GM12892 (cell line): ENCODE measurements at regions not wholly inside any gene's neighbourhood (a gene's known extent, or its start where the extent isn't known, plus 50 kb on each side); places are given as distances from the start of the nearest gene placed in this dataset.

Source experiments
- DNase-seq: peaks from one replicate; pipeline ENCODE4 v3.0.0; 2011; ENCODE audit not compliant: insufficient read length
- FAIRE-seq: peaks from 2 replicates; lab custom pipeline; 2011; peaks lifted over from hg19 to GRCh38; lab: Jason Lieb, UNC
- POLR2A ChIP-seq: IDR thresholded peaks from 2 replicates; pipeline ENCODE4 v1.6.1; 2011; ENCODE audit warnings: low read depth, low read length, control low read depth
- POLR2AphosphoS5 ChIP-seq: IDR thresholded peaks from 2 replicates; pipeline ENCODE4 v1.6.1; 2011; ENCODE audit warnings: low read depth, low read length, control low read depth
- TAF1 ChIP-seq: IDR thresholded peaks from 2 replicates; pipeline ENCODE4 v1.6.1; 2011; ENCODE audit warnings: low read depth, mild to moderate bottlenecking, control low read depth, low read length, borderline replicate concordance

DNA sequence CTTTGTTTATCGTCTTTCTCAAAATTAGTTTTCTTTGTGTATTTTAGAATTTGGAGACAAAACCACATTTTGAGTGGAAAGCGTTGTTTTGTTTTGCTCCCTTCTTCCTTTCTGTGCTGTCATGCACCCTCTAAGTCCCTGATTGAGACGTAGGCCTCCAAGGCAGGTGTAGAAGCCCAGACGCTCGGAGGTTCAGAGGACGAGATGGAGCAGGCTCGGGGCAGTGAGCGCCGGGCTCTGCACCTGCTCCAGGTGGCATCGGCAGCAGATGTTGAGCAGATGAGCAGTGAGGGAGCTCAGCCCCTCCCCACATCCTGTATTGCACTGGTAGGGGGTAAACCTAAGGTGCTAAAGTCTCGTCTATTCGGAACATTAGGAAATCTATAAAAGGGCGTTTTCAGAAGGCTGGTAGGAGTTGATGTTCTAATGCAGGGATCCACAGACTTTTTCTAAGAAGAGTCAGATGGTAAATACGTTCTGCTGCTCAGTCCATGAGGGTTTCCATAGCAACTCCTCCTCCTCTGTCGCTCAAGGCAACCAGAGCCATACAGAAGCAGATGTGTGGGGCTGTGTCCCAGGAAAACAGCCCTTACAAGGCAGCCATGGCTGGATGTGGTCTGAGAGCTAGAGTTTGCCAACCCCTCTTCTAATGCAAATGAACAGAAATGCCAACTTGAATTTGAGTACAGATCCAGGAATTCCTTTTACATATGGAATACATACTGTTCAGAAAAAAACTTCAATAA, 724.2 kb downstream of the BRD1 start:
- TF ChIP-seq TAF1 (no peak), POLR2AphosphoS5 (no peak), POLR2A (no peak)
- DNase-seq (no peak), FAIRE-seq (no peak)

- no peak for TF ChIP-seq TAF1
- no peak for TF ChIP-seq POLR2A
- TF ChIP-seq POLR2AphosphoS5 = no peak
Measured at GRCh38 chr22:49102367-49102766, 725.3 kb downstream of the BRD1 start.

GRCh38 chr22:49101873-49102272, 725.8 kb downstream of the BRD1 start:
- DNase-seq (no peak), FAIRE-seq (no peak)
- TF ChIP-seq POLR2A (no peak), TAF1 (no peak), POLR2AphosphoS5 (no peak)

More at GRCh38 chr22:49102367-49102766, 725.3 kb downstream of the BRD1 start:
- FAIRE-seq (no peak), DNase-seq (no peak)

DNA sequence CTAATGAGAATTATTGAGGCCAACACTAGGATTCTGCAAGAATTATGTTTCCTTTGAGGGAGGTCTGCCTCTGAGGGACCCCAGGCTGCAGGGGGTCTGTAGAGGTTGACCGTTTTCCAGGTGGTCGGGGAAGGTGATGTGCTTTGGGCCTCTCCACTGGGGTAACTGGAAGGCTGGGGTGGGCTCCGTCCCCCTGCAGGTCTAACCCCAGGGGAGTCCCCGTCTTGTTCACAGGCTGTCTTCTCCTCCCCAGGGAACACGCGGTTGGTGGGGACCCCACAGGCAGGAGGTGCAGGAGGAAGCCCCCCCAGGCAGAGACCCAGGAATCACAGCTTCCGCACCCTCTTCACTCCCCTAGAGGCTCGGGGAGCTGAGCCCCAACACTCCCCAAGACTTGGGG, 726.4 kb downstream of the BRD1 start:
- FAIRE-seq (no peak), DNase-seq (no peak)
- TF ChIP-seq POLR2AphosphoS5 = no peak
- no peak for TF ChIP-seq POLR2A
- TF ChIP-seq TAF1 = no peak

- no peak for FAIRE-seq
- DNase-seq = no peak
- TF ChIP-seq POLR2AphosphoS5 (no peak), TAF1 (no peak), POLR2A (no peak)
Measured at GRCh38 chr22:49100773-49101172, 726.9 kb downstream of the BRD1 start.

DNA sequence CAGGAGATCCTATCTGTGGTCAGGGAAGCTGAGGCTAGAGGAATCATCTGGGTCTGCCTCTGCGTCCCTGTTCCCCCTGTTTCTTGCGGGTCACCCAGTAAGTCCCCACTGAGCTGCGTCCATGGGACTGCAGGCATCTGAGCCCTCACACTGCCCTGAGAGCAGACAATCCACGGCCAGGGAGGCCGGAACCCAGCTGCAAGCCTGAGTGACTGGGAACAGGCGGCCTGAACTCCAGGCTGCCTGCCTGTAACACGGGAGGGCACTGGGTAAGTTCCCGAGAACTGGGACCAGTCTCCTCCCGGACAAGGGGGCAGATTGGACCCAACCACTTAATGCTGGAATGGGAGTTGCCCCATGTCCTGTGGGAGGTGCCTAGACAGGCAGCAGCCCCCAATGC, 727.4 kb downstream of the BRD1 start:
- DNase-seq = no peak
- TF ChIP-seq POLR2A (no peak), POLR2AphosphoS5 (no peak), TAF1 (no peak)
- FAIRE-seq = no peak

- no peak for TF ChIP-seq POLR2AphosphoS5
- no peak for TF ChIP-seq POLR2A
- no peak for TF ChIP-seq TAF1
- no peak for DNase-seq
- no peak for FAIRE-seq
Measured at GRCh38 chr22:49099496-49100124, 728.1 kb downstream of the BRD1 start.

DNA sequence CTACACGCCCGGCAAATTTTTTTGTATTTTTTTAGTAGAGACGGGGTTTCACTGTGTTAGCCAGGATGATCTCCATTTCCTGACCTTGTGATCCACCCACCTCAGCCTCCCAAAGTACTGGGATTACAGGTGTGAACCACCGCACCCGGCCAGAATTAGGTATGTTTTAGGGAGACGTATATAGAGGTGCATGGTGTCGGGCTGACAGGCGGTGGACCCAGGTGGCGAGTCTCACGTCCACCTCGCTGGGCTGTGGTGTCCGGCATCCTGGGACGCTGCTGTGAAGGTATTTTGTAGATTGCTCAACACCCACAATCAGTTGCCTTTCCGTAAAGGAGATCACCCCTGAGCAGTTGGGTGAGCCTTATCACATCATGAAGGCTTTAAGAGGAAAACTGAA, 728.6 kb downstream of the BRD1 start:
- TF ChIP-seq TAF1 = no peak
- TF ChIP-seq POLR2A = no peak
- TF ChIP-seq POLR2AphosphoS5 = no peak
- no peak for FAIRE-seq
- no peak for DNase-seq

DNA sequence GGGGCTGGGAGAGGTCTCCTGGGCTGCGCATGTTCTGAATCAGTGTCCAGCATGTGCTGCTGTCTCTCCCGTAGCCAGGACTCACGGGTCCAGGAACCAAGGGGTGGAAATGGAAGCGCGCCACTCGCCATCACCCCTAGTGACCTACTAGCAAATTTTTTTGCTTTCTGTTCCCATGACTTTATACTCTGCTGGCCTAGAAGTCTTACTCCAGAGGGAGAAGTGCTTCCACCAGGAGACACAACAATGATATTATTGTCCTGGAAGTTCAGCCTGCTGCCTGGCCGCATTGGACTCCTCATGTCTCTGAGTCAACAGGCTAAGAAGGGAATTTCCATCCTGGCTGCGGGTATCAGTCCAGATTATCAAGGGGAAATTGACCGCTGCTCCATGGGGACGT, 729.7 kb downstream of the BRD1 start:
- no peak for DNase-seq

GRCh38 chr22:49097171-49097925, 730.3 kb downstream of the BRD1 start:
- no peak for DNase-seq
- TF ChIP-seq POLR2AphosphoS5 = no peak
- no peak for TF ChIP-seq POLR2A
- no peak for TF ChIP-seq TAF1
- no peak for FAIRE-seq

More for the DNA sequence above, 729.7 kb downstream of the BRD1 start:
- TF ChIP-seq TAF1 (no peak), POLR2AphosphoS5 (no peak)
- FAIRE-seq = no peak

DNA sequence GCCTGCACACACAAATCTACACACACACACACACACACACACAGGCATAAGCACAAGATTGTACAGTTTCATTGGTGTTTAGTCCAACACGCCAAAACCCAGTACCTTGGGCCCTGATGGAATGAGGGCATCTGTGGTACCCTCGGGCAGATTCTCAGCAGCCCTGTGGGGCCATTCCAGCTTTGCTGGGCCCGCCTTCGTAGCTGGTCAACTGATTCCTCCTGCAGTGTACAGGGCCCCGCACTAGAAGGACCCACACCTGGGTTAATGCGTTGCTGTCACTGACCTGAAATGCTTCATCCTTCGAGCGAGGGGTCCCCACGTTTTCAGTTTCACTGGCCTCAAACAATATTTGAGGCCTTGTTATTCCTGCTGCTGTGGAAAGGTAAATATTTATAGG, 731.2 kb downstream of the BRD1 start:
- TF ChIP-seq POLR2A (no peak), POLR2AphosphoS5 (no peak), TAF1 (no peak)
- FAIRE-seq (no peak), DNase-seq (no peak)
